ENCODE measurements at regions not wholly inside any gene's neighbourhood (a gene's known extent, or its start where the extent isn't known, plus 50 kb on each side); places are given as distances from the start of the nearest gene placed in this dataset.

- DNase-seq (ENCODE audit: extremely low read depth, insufficient read length), result no peak
- Histone ChIP-seq H3K27me3 (replicated peaks; ENCODE audit: control insufficient read depth, insufficient read depth, low read length) (no peaks in the 10 kb centered on the region), H3K4me3 (replicated peaks; ENCODE audit: low read depth, low read length) (no peak overlapping the region), H3K36me3 (ENCODE audit: control insufficient read depth, insufficient read depth, low read length) (no peaks in the 10 kb centered on the region)
- no peak for TF ChIP-seq CTCF (IDR thresholded peaks at IDR 0.05; ENCODE audit: insufficient read depth, low read length, poor library complexity, severe bottlenecking)
Observed at GRCh38 chr10:108908096-108908495, 1015.2 kb downstream of the XPNPEP1 start.

GRCh38 chr10:108905821-108906220 lies 1017.5 kb downstream of the XPNPEP1 start:
- H3K36me3 ChIP-seq (ENCODE audit: control insufficient read depth, insufficient read depth, low read length), result no peaks in the 10 kb centered on the region
- no peak for TF ChIP-seq CTCF (IDR thresholded peaks at IDR 0.05; ENCODE audit: insufficient read depth, low read length, poor library complexity, severe bottlenecking)
- DNase-seq (ENCODE audit: extremely low read depth, insufficient read length), result no peak
- no peak overlapping the region for H3K4me3 ChIP-seq (replicated peaks; ENCODE audit: low read depth, low read length)
- H3K27me3 ChIP-seq (replicated peaks; ENCODE audit: control insufficient read depth, insufficient read depth, low read length), result no peaks in the 10 kb centered on the region

- H3K36me3 ChIP-seq (ENCODE audit: control insufficient read depth, insufficient read depth, low read length), result no peaks in the 10 kb centered on the region
- H3K27me3 ChIP-seq (replicated peaks; ENCODE audit: control insufficient read depth, insufficient read depth, low read length), result no peaks in the 10 kb centered on the region
- no peak for DNase-seq (ENCODE audit: extremely low read depth, insufficient read length)
- TF ChIP-seq CTCF (IDR thresholded peaks at IDR 0.05; ENCODE audit: insufficient read depth, low read length, poor library complexity, severe bottlenecking), result no peak
- no peak overlapping the region for H3K4me3 ChIP-seq (replicated peaks; ENCODE audit: low read depth, low read length)
Observed at GRCh38 chr10:108905171-108905570, 1018.1 kb downstream of the XPNPEP1 start.

- DNase-seq (ENCODE audit: extremely low read depth, insufficient read length), result no peak
- no peak for TF ChIP-seq CTCF (IDR thresholded peaks at IDR 0.05; ENCODE audit: insufficient read depth, low read length, poor library complexity, severe bottlenecking)
- H3K4me3 ChIP-seq (replicated peaks; ENCODE audit: low read depth, low read length), result no peak overlapping the region
- no peaks in the 10 kb centered on the region for H3K27me3 ChIP-seq (replicated peaks; ENCODE audit: control insufficient read depth, insufficient read depth, low read length)
- H3K36me3 ChIP-seq (ENCODE audit: control insufficient read depth, insufficient read depth, low read length), result no peaks in the 10 kb centered on the region
Observed at GRCh38 chr10:108904163-108904838, 1019.0 kb downstream of the XPNPEP1 start.

- TF ChIP-seq CTCF (IDR thresholded peaks at IDR 0.05; ENCODE audit: insufficient read depth, low read length, poor library complexity, severe bottlenecking), result no peak
- H3K4me3 ChIP-seq (replicated peaks; ENCODE audit: low read depth, low read length), result no peak overlapping the region
Observed at GRCh38 chr10:108902619-108903285, 1020.6 kb downstream of the XPNPEP1 start.

More at GRCh38 chr10:108902619-108903285, 1020.6 kb downstream of the XPNPEP1 start:
- DNase-seq (ENCODE audit: extremely low read depth, insufficient read length), result no peak
- Histone ChIP-seq H3K36me3 (ENCODE audit: control insufficient read depth, insufficient read depth, low read length) (no peaks in the 10 kb centered on the region), H3K27me3 (replicated peaks; ENCODE audit: control insufficient read depth, insufficient read depth, low read length) (no peaks in the 10 kb centered on the region)

Measured in GM06990 (cell line).